Suprapubic skin (tissue), 4 donors: ENCODE measurements at regions not wholly inside any gene's neighbourhood (a gene's known extent, or its start where the extent isn't known, plus 50 kb on each side); places are given as distances from the start of the nearest gene placed in this dataset.

Experiments
- DNase-seq, 2 donors: peaks; one replicate each; pipeline ENCODE4 v3.0.0-alpha.2; 2019; ENCODE audit warnings: low spot score in 2 of 2
- H3K27ac ChIP-seq: fragments of 200-600 bp; sonication (generic); one replicate; pipeline ENCODE4 v1.5.1; 2019
- H3K27me3 ChIP-seq: fragments of 200-600 bp; sonication (generic); one replicate; pipeline ENCODE4 v1.5.1; 2019
- H3K36me3 ChIP-seq: fragments of 200-600 bp; sonication (generic); one replicate; pipeline ENCODE4 v1.5.1; 2019
- H3K4me1 ChIP-seq: fragments of 200-600 bp; sonication (generic); one replicate; pipeline ENCODE4 v1.5.1; 2019
- H3K4me3 ChIP-seq: fragments of 200-600 bp; sonication (generic); one replicate; pipeline ENCODE4 v1.5.1; 2019; ENCODE audit warnings: mild to moderate bottlenecking
- H3K9me3 ChIP-seq: fragments of 200-600 bp; sonication (generic); one replicate; pipeline ENCODE4 v1.5.1; 2019
- CTCF ChIP-seq, 2 donors: fragments of 200-600 bp in 1 of 2; fragments of 450-650 bp in 1 of 2; sonication (generic) in 1 of 2; IDR thresholded peaks; one replicate each; pipeline ENCODE4 v1.5.1; 2016 to 2019; ENCODE audit warnings: antibody characterized with exemption in 2 of 2, mild to moderate bottlenecking in 1 of 2, moderate library complexity in 1 of 2
- EP300 ChIP-seq: sonication (generic); formaldehyde crosslinking; IDR thresholded peaks from one replicate; pipeline ENCODE4 v1.6.1; 2017; ENCODE audit warnings: antibody characterized with exemption
- POLR2A ChIP-seq, 2 donors: fragments of 450-650 bp; IDR thresholded peaks; one replicate each; pipeline ENCODE4 v1.6.1; 2017; ENCODE audit warnings: antibody characterized with exemption in 2 of 2, mild to moderate bottlenecking in 2 of 2, moderate library complexity in 2 of 2
- POLR2AphosphoS5 ChIP-seq, 3 donors: sonication (generic); formaldehyde crosslinking; IDR thresholded peaks; one replicate each; pipeline ENCODE4 v1.6.1; 2017; ENCODE audit warnings: antibody characterized with exemption in 3 of 3
- WGBS: methylation state at CpG from one replicate; pipeline ENCODE4 v1.1.5; 2018; 5-methylcytosine and 5-hydroxymethylcytosine counted together

- no peak overlapping the region for H3K27ac ChIP-seq
- DNase-seq: no peak
- no peaks in the 10 kb centered on the region for H3K4me1 ChIP-seq
- no peaks in the 10 kb centered on the region for H3K9me3 ChIP-seq
- H3K36me3 ChIP-seq: no peaks in the 10 kb centered on the region
- no peak overlapping the region for H3K4me3 ChIP-seq
- no peaks in the 10 kb centered on the region for H3K27me3 ChIP-seq
- 45% methylated on average over 4 of the region's 4 CpGs for WGBS
- TF ChIP-seq POLR2A (IDR thresholded peaks at IDR 0.05): no peak
- no peak for TF ChIP-seq EP300
- no peak for TF ChIP-seq POLR2AphosphoS5 (IDR thresholded peaks at IDR 0.05)
- no peak for TF ChIP-seq CTCF (IDR thresholded peaks at IDR 0.05)
These were observed 271.5 kb downstream of the ARAP2 start for GRCh38 chr4:35972814-35973213.

- Histone ChIP-seq H3K9me3 (no peaks in the 10 kb centered on the region), H3K4me1 (no peaks in the 10 kb centered on the region), H3K27me3 (no peaks in the 10 kb centered on the region), H3K36me3 (no peaks in the 10 kb centered on the region), H3K4me3 (no peak overlapping the region), H3K27ac (no peak overlapping the region)
- no peak for TF ChIP-seq CTCF (IDR thresholded peaks at IDR 0.05)
- TF ChIP-seq EP300: no peak
- TF ChIP-seq POLR2A (IDR thresholded peaks at IDR 0.05): no peak
- no peak for TF ChIP-seq POLR2AphosphoS5 (IDR thresholded peaks at IDR 0.05)
- DNase-seq: no peak
- 85% methylated on average over 4 of the region's 4 CpGs for WGBS
These were observed 268.5 kb downstream of the ARAP2 start for GRCh38 chr4:35975617-35976355.

- Histone ChIP-seq H3K4me1 (no peaks in the 10 kb centered on the region), H3K27ac (no peak overlapping the region), H3K27me3 (no peaks in the 10 kb centered on the region), H3K36me3 (no peaks in the 10 kb centered on the region), H3K4me3 (no peak overlapping the region), H3K9me3 (no peaks in the 10 kb centered on the region)
- no peak for DNase-seq
- TF ChIP-seq CTCF (IDR thresholded peaks at IDR 0.05) (no peak), EP300 (no peak)
These were observed 265.8 kb downstream of the ARAP2 start for GRCh38 chr4:35978551-35978950.

GRCh38 chr4:35982318-35982717 lies 262.0 kb downstream of the ARAP2 start:
- 100% methylated on average over 1 of the region's 1 CpG for WGBS

GRCh38 chr4:35986537-35986936 lies 257.8 kb downstream of the ARAP2 start:
- no peaks in the 10 kb centered on the region for H3K9me3 ChIP-seq
- H3K4me1 ChIP-seq: no peaks in the 10 kb centered on the region
- no peaks in the 10 kb centered on the region for H3K27me3 ChIP-seq
- TF ChIP-seq CTCF (IDR thresholded peaks at IDR 0.05): no peak
- TF ChIP-seq POLR2AphosphoS5 (IDR thresholded peaks at IDR 0.05): no peak
- no peaks in the 10 kb centered on the region for H3K36me3 ChIP-seq
- WGBS: 84% methylated on average over 1 of the region's 1 CpG
- H3K27ac ChIP-seq: no peak overlapping the region
- no peak overlapping the region for H3K4me3 ChIP-seq
- DNase-seq: no peak

More at GRCh38 chr4:35982318-35982717, 262.0 kb downstream of the ARAP2 start:
- DNase-seq: no peak
- H3K9me3 ChIP-seq: no peaks in the 10 kb centered on the region
- TF ChIP-seq POLR2A (IDR thresholded peaks at IDR 0.05) (no peak), CTCF (IDR thresholded peaks at IDR 0.05) (no peak), POLR2AphosphoS5 (IDR thresholded peaks at IDR 0.05) (no peak), EP300 (no peak)
- no peak overlapping the region for H3K27ac ChIP-seq
- H3K4me3 ChIP-seq: no peak overlapping the region
- H3K36me3 ChIP-seq: no peaks in the 10 kb centered on the region
- no peaks in the 10 kb centered on the region for H3K4me1 ChIP-seq
- no peaks in the 10 kb centered on the region for H3K27me3 ChIP-seq
